ENCODE measurements at regions not wholly inside any gene's neighbourhood (a gene's known extent, or its start where the extent isn't known, plus 50 kb on each side); places are given as distances from the start of the nearest gene placed in this dataset.

DNA sequence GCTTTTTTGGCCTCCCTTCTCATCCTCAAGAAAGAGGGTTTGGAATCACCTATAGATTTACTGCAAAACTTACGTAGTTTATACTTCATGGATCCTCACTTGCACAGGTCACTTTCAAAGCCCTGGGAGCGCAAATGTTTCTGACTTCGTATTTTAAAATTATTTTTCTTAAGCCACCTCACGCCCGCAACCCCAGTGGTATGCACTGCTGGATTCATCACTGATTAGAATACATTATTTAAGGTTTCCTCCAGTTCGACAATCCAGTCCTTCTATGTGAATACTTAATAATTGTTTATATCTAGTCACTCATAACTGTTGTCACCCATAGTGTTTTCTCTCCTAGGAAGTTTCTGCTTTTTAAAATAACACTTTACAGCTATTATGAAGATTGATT lies 339.9 kb downstream of the CHL1 start (continued):
- TF ChIP-seq, protein P1, sequence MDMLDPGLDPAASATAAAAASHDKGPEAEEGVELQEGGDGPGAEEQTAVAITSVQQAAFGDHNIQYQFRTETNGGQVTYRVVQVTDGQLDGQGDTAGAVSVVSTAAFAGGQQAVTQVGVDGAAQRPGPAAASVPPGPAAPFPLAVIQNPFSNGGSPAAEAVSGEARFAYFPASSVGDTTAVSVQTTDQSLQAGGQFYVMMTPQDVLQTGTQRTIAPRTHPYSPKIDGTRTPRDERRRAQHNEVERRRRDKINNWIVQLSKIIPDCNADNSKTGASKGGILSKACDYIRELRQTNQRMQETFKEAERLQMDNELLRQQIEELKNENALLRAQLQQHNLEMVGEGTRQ (IDR thresholded peaks at IDR 0.05; ENCODE audit: low read length) = no peak
- no peak for TF ChIP-seq SUZ12 (IDR thresholded peaks at IDR 0.05; ENCODE audit: low read length)
- no peak for TF ChIP-seq JUN (IDR thresholded peaks at IDR 0.05; ENCODE audit: low read depth, low read length)
- no peak for TF ChIP-seq NRF1 (IDR thresholded peaks at IDR 0.05; ENCODE audit: low read depth, low read length)
- no peak for TF ChIP-seq CBX8 (IDR thresholded peaks at IDR 0.05; ENCODE audit: borderline replicate concordance, low read depth, low read length)

Measured in H1 (cell line).